Skin epidermis (tissue), 12 donors: ENCODE measurements at regions not wholly inside any gene's neighbourhood (a gene's known extent, or its start where the extent isn't known, plus 50 kb on each side); places are given as distances from the start of the nearest gene placed in this dataset.

ENCODE experiments used
- H3K27ac ChIP-seq, 21 experiments: fragments of 200-600 bp; sonication (generic) in 11 of 21; one replicate each; pipeline ENCODE4 v1.5.0; 2020; ENCODE audit warnings: mild to moderate bottlenecking in 3 of 21, inconsistent platforms in 2 of 21, moderate library complexity in 2 of 21
- H3K4me3 ChIP-seq, 7 experiments: fragments of 200-600 bp; sonication (generic) in 2 of 7; one replicate each; pipeline ENCODE4 v1.5.0; 2020; ENCODE audit warnings: inconsistent platforms in 2 of 7, mild to moderate bottlenecking in 2 of 7, moderate library complexity in 1 of 7

DNA sequence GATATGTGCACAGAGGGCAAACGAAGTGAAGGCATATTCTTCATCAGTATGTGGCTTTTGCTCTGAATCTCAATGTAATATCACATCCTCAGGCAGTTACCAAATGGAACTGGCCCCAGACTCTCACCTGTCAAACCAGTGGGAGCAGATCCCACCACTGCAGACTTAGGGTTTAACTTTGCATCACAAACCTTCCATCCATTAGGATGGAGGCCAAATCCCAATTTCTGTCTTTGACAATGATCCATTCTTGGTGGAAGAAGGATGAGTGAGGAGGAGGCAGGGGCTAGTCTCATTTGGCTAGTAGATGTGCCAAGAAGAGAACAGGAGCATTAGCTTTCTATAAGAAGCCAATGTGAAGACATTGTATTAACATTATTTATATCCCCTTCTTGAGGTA lies 413.5 kb upstream of the SPRY2 start:
- H3K4me3 ChIP-seq = no peak overlapping the region
- H3K27ac ChIP-seq = no peak overlapping the region

DNA sequence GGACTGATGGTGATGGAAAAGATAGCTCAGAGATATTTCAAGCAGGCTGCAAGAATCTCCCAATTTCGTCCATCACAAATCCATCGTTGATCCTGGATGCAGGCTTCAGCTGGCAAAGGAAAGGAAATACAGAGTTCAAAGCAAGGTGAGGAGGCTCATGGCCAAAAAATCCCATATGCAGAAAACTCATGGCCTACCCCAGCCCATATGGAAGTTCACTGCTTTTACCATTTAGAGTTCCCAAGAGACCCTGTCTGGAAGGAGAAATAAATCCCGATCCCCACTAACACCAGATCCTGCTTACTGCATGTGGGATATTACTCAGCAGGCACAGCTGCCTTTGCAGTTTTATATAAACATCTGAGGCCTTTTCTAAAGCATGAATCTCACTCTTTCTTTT lies 412.9 kb upstream of the SPRY2 start:
- Histone ChIP-seq H3K4me3 (no peak overlapping the region), H3K27ac (no peak overlapping the region)

DNA sequence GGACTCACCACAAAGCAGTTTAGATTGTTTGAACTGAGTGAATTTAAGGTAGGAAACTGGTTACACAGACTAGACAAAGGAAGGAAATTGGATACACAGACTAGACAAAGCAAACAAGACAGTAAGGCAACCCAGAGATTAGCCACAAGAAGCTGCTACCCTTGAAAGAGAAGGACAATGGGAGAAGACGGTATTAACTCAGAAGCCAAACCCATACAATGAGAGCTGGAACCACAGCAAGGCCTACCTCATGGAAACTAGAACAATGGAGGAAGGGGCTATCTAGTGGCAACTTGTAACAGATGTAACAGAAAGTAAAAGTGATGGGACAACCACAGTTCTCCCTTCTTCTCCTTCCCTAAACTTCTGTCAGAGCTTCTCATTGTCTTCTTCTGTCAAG lies 410.9 kb upstream of the SPRY2 start:
- Histone ChIP-seq H3K27ac (no peak overlapping the region), H3K4me3 (no peak overlapping the region)

GRCh38 chr13:80744147-80744914 lies 403.4 kb upstream of the SPRY2 start:
- Histone ChIP-seq H3K27ac (no peak overlapping the region), H3K4me3 (no peak overlapping the region)

- Histone ChIP-seq H3K27ac (no peak overlapping the region), H3K4me3 (no peak overlapping the region)
These were observed 401.1 kb upstream of the SPRY2 start for GRCh38 chr13:80742033-80742432.

DNA sequence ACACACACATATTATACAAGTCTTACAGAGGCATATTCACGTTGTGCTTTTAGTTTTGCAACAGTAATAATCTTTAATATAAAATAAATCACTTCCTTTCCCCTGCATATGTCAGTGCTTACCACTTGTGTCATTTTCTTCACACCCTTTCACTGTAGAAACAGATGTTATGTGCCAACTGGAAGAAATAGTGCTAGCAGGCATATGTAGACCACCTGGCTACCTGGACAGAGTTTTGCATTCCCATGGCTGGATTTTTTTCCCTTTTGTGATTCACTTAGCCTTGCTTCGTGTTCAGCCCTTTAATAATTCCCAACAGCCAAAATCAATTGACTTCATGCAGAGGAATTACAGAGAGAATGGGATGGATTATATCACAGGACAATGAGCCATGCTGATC lies 399.1 kb upstream of the SPRY2 start:
- no peak overlapping the region for H3K4me3 ChIP-seq
- no peak overlapping the region for H3K27ac ChIP-seq

DNA sequence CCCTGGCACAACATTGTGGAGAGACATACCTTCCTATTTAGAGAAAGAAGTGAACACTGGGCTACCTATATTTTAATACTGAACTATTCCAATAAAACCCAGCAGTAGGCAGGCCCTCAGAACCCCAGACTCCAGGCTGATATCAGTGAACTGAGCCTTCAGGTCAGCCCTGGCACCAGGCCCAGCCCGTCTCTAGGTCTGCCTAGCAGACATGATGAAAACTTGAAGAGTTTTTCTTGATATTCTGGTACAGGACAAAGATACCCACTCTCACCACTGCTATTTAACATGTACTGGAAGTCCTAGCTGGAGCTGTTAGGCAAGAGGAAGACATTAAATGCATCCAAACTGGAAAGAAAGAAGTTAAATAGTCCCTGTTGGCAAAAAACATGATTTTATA lies 396.6 kb upstream of the SPRY2 start:
- Histone ChIP-seq H3K27ac (no peak overlapping the region), H3K4me3 (no peak overlapping the region)

- Histone ChIP-seq H3K27ac (no peak overlapping the region), H3K4me3 (no peak overlapping the region)
These were observed 386.5 kb upstream of the SPRY2 start for GRCh38 chr13:80727321-80727975.

GRCh38 chr13:80726868-80727267 lies 385.9 kb upstream of the SPRY2 start:
- Histone ChIP-seq H3K27ac (no peak overlapping the region), H3K4me3 (no peak overlapping the region)

GRCh38 chr13:80721689-80722088 lies 380.8 kb upstream of the SPRY2 start:
- Histone ChIP-seq H3K4me3 (no peak overlapping the region), H3K27ac (no peak overlapping the region)

GRCh38 chr13:80718970-80719369 lies 378.0 kb upstream of the SPRY2 start:
- Histone ChIP-seq H3K27ac (no peak overlapping the region), H3K4me3 (no peak overlapping the region)

GRCh38 chr13:80717776-80718175 lies 376.9 kb upstream of the SPRY2 start:
- Histone ChIP-seq H3K27ac (no peak overlapping the region), H3K4me3 (no peak overlapping the region)

DNA sequence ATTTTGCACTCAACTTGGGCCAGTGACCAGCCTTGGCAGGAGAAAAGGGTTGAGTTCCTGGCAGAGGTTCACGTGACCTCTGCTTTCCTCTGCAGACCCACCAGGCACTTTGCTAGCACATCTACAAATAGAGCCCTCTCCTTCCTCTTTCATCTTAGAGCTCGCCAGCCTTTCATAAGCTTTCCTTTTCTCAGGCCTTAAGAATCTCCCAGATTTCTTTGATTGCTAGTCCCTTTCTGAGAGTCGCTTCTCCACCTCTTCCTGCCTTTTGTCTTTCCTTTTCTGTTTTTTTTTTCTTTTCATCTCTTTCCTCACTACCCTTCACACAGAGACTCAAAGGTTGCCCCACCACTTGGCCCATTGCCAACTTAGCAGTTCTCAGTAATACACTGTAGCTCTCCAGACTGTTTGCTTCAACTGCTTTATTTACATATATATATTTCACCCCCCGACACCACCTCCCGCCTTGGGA lies 375.7 kb upstream of the SPRY2 start:
- H3K27ac ChIP-seq = no peak overlapping the region
- H3K4me3 ChIP-seq = no peak overlapping the region

DNA sequence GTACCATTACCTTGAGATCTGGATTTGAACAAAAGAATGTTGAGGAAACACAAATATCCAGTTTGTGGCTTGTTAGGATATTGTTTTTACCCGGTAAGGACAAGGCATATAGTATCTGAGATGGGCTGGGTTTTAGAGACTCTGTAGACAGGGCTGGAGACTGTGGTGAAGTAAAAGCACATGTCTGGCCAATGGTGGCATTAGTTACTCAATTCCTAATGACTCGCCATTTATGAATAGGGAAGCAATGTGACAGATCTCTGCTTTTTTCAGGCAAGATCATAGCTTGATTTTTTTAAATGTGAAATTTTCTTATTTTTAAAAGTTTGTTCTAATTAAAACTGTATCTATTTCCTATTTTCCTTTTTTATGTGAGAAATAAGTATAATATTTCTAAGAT lies 371.1 kb upstream of the SPRY2 start:
- Histone ChIP-seq H3K27ac (no peak overlapping the region), H3K4me3 (no peak overlapping the region)

DNA sequence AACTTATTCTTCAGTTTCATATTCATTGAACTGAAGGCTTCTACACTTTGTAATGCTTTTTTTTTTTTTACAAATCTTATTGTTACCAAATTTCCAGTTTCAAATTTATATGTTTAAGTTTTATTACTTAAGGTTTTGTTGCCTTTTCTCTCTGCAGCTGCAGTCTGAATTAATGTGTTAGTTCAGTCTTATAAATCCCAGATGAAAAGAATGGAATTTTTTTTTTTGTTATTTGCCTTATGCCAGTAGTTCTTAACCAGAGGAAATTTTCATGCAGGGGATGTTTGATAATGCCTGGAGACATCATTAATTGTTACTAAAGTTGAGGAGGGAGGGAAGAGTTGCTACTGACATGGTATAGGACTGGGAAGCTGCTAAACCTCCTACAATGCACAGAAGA lies 367.9 kb upstream of the SPRY2 start:
- H3K4me3 ChIP-seq = no peak overlapping the region
- no peak overlapping the region for H3K27ac ChIP-seq

- H3K27ac ChIP-seq = no peak overlapping the region
- H3K4me3 ChIP-seq = no peak overlapping the region
These were observed 366.4 kb upstream of the SPRY2 start for GRCh38 chr13:80707000-80707983.

GRCh38 chr13:80706164-80706471 lies 365.2 kb upstream of the SPRY2 start:
- Histone ChIP-seq H3K4me3 (no peak overlapping the region), H3K27ac (no peak overlapping the region)

- no peak overlapping the region for H3K4me3 ChIP-seq
- no peak overlapping the region for H3K27ac ChIP-seq
These were observed 364.6 kb upstream of the SPRY2 start for GRCh38 chr13:80705371-80706163.

GRCh38 chr13:80704369-80704768 lies 363.4 kb upstream of the SPRY2 start:
- Histone ChIP-seq H3K27ac (no peak overlapping the region), H3K4me3 (no peak overlapping the region)

- Histone ChIP-seq H3K27ac (no peak overlapping the region), H3K4me3 (no peak overlapping the region)
These were observed 354.9 kb upstream of the SPRY2 start for GRCh38 chr13:80695841-80696240.
